GM23338 (cell line): ENCODE measurements at regions not wholly inside any gene's neighbourhood (a gene's known extent, or its start where the extent isn't known, plus 50 kb on each side); places are given as distances from the start of the nearest gene placed in this dataset.

Experiments used
- ATAC-seq: fragments of 200-7000 bp; cut with Tn5 transposase; 3 replicates; pipeline ENCODE4 v1.9.1; 2020
- DNase-seq: peaks from one replicate; pipeline ENCODE4 v3.0.0-alpha.2; 2015; ENCODE audit warnings: low spot score
- H2AFZ ChIP-seq: fragments of 200-600 bp; sonication (generic); 2 replicates; pipeline ENCODE4 v1.8.0; 2016; ENCODE audit warnings: antibody characterized with exemption, mild to moderate bottlenecking, moderate library complexity
- H3F3A ChIP-seq: fragments of 200-600 bp; sonication (generic); replicated peaks from 2 replicates; pipeline ENCODE4 v1.8.0; 2017; ENCODE audit warnings: antibody characterized with exemption, mixed run types, low read depth
- H3K27ac ChIP-seq: fragments of 200-600 bp; sonication (generic); 2 replicates; pipeline ENCODE4 v1.6.1; 2016; ENCODE audit warnings: low read depth
- H3K27me3 ChIP-seq: fragments of 200-600 bp; sonication (generic); 2 replicates; pipeline ENCODE4 v1.8.0; 2016; ENCODE audit warnings: mild to moderate bottlenecking, mixed run types, moderate library complexity; ENCODE audit not compliant: insufficient read depth
- H3K36me3 ChIP-seq: fragments of 200-600 bp; sonication (generic); 2 replicates; pipeline ENCODE4 v1.8.0; 2016; ENCODE audit warnings: mild to moderate bottlenecking; ENCODE audit not compliant: insufficient read depth
- H3K4me1 ChIP-seq: fragments of 200-600 bp; sonication (generic); 2 replicates; pipeline ENCODE4 v1.8.0; 2016; ENCODE audit warnings: mild to moderate bottlenecking, moderate library complexity; ENCODE audit not compliant: insufficient read depth
- H3K4me2 ChIP-seq: fragments of 200-600 bp; sonication (generic); 2 replicates; pipeline ENCODE4 v1.7.1; 2017; ENCODE audit warnings: mixed run types
- H3K4me3 ChIP-seq: fragments of 200-600 bp; sonication (generic); 2 replicates; pipeline ENCODE4 v1.6.1; 2016; ENCODE audit warnings: mixed run types
- H3K79me2 ChIP-seq: fragments of 200-600 bp; sonication (generic); replicated peaks from 2 replicates; pipeline ENCODE4 v1.8.0; 2017; ENCODE audit warnings: mild to moderate bottlenecking; ENCODE audit not compliant: insufficient read depth
- H3K9me2 ChIP-seq: fragments of 200-600 bp; sonication (generic); 2 replicates; pipeline ENCODE4 v1.8.0; 2017; ENCODE audit not compliant: insufficient read depth
- H4K20me1 ChIP-seq: fragments of 200-600 bp; sonication (generic); replicated peaks from 2 replicates; pipeline ENCODE4 v1.8.0; 2017; ENCODE audit warnings: mild to moderate bottlenecking; ENCODE audit not compliant: insufficient read depth
- H3K27ac Mint-ChIP-seq: 2 replicates; pipeline ENCODE4 v1.8.0; 2020; ENCODE audit warnings: inconsistent platforms, mild to moderate bottlenecking, moderate library complexity, mixed read lengths
- H3K27me3 Mint-ChIP-seq: 3 replicates; pipeline ENCODE4 v1.8.0; 2022; ENCODE audit warnings: low read depth, mild to moderate bottlenecking, moderate library complexity, mixed read lengths, inconsistent platforms; ENCODE audit not compliant: insufficient read depth, poor library complexity
- H3K36me3 Mint-ChIP-seq: 3 replicates; pipeline ENCODE4 v1.8.0; 2021; ENCODE audit warnings: low read depth, mild to moderate bottlenecking, inconsistent platforms, moderate library complexity, mixed read lengths
- H3K4me1 Mint-ChIP-seq: 3 replicates; pipeline ENCODE4 v1.8.0; 2020; ENCODE audit warnings: mild to moderate bottlenecking, inconsistent platforms, mixed read lengths
- H3K4me3 Mint-ChIP-seq: 3 replicates; pipeline ENCODE4 v1.8.0; 2021; ENCODE audit warnings: moderate library complexity, mild to moderate bottlenecking, inconsistent platforms, mixed read lengths
- H3K9me3 Mint-ChIP-seq: 3 replicates; pipeline ENCODE4 v1.8.0; 2020; ENCODE audit warnings: moderate library complexity, mild to moderate bottlenecking, inconsistent platforms, mixed read lengths
- CREB1 ChIP-seq: fragments of 250-450 bp; sonication (Bioruptor Pico); IDR thresholded peaks from 2 replicates; pipeline ENCODE4 v1.5.0; 2020; ENCODE audit warnings: low read depth, mild to moderate bottlenecking, moderate library complexity
- EZH2 ChIP-seq: fragments of 200-600 bp; sonication (generic); IDR thresholded peaks from one replicate; pipeline ENCODE4 v1.8.0; 2017; ENCODE audit warnings: antibody characterized with exemption, mild to moderate bottlenecking, low read depth; ENCODE audit not compliant: unreplicated experiment
- EZH2phosphoT487 ChIP-seq: fragments of 200-600 bp; sonication (generic); IDR thresholded peaks from one replicate; pipeline ENCODE4 v1.8.1; 2018; ENCODE audit warnings: antibody characterized with exemption; ENCODE audit not compliant: unreplicated experiment
- JUNB ChIP-seq: IDR thresholded peaks from one replicate; pipeline ENCODE4 v1.6.1; 2016; ENCODE audit warnings: antibody characterized with exemption; ENCODE audit not compliant: unreplicated experiment
- NANOG ChIP-seq: IDR thresholded peaks from 2 replicates; pipeline ENCODE4 v1.6.1; 2016; ENCODE audit warnings: antibody characterized with exemption, borderline replicate concordance
- POLR2AphosphoS5 ChIP-seq: IDR thresholded peaks from 2 replicates; pipeline ENCODE4 v1.6.1; 2016; ENCODE audit warnings: antibody characterized with exemption, low read depth
- STAT1 ChIP-seq: IDR thresholded peaks from one replicate; pipeline ENCODE4 v1.6.1; 2016; ENCODE audit warnings: antibody characterized with exemption; ENCODE audit not compliant: unreplicated experiment
- ZNF114 ChIP-seq: fragments of 250-450 bp; sonication (Bioruptor Pico); IDR thresholded peaks from 2 replicates; pipeline ENCODE4 v1.5.0; 2020; ENCODE audit warnings: mild to moderate bottlenecking, moderate library complexity
- ZNF331 ChIP-seq: fragments of 250-450 bp; sonication (Bioruptor Pico); IDR thresholded peaks from 2 replicates; pipeline ENCODE4 v1.5.0; 2020; ENCODE audit warnings: low read depth, mild to moderate bottlenecking, moderate library complexity
- TF ChIP-seq, protein P1 (sequence below): fragments of 250-450 bp; sonication (Bioruptor Pico); IDR thresholded peaks from 2 replicates; pipeline ENCODE4 v1.5.0; 2020; ENCODE audit warnings: mild to moderate bottlenecking, moderate library complexity
- TF ChIP-seq, protein P2 (sequence below), 2 experiments: fragments of 200-600 bp in 1 of 2; sonication (generic) in 1 of 2; conservative IDR thresholded peaks; 2 replicates each; pipeline versions ENCODE4 v1.5.1 to v1.6.1; 2016 to 2017; ENCODE audit warnings: antibody characterized with exemption in 2 of 2, low read depth in 2 of 2, mild to moderate bottlenecking in 2 of 2, moderate library complexity in 1 of 2
- TF ChIP-seq, protein P3 (sequence below): IDR thresholded peaks from one replicate; pipeline ENCODE4 v1.6.1; 2018; ENCODE audit warnings: antibody characterized with exemption; ENCODE audit not compliant: unreplicated experiment
- TF ChIP-seq, protein P4 (sequence below): IDR thresholded peaks from 2 replicates; pipeline ENCODE4 v1.6.1; 2016; ENCODE audit warnings: antibody characterized with exemption

DNA sequence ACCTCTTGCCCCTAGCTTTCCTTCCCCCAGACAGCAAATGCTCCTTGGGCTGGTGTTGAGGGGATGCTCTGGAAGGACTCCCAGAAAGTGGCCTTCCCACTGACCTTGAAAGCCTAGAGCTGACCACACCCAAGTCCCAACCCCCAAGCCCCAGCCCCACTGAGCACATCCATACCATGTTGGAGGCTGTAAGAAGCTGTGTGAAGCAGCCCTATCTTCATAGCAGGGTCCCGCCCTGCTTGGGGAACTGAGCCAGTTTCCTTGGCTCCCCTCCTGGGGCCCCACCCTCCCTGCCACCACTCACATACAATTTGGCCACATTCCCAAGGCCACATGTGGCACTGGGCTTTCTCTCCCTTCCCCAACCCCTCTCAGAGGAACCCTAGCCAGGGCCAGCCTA is 72.3 kb upstream of the CACUL1 start:
- H3K4me1 ChIP-seq = no peaks in the 10 kb centered on the region
- no peak overlapping the region for H3K4me3 ChIP-seq
- H3K36me3 ChIP-seq = no peaks in the 10 kb centered on the region
- H3K9me2 ChIP-seq = peaks cover 16% of the 10 kb centered on the region
- DNase-seq = no peak
- no peak overlapping the region for H2AFZ ChIP-seq
- TF ChIP-seq EZH2 = no peak
- TF ChIP-seq EZH2phosphoT487 = no peak
- TF ChIP-seq, protein P1, sequence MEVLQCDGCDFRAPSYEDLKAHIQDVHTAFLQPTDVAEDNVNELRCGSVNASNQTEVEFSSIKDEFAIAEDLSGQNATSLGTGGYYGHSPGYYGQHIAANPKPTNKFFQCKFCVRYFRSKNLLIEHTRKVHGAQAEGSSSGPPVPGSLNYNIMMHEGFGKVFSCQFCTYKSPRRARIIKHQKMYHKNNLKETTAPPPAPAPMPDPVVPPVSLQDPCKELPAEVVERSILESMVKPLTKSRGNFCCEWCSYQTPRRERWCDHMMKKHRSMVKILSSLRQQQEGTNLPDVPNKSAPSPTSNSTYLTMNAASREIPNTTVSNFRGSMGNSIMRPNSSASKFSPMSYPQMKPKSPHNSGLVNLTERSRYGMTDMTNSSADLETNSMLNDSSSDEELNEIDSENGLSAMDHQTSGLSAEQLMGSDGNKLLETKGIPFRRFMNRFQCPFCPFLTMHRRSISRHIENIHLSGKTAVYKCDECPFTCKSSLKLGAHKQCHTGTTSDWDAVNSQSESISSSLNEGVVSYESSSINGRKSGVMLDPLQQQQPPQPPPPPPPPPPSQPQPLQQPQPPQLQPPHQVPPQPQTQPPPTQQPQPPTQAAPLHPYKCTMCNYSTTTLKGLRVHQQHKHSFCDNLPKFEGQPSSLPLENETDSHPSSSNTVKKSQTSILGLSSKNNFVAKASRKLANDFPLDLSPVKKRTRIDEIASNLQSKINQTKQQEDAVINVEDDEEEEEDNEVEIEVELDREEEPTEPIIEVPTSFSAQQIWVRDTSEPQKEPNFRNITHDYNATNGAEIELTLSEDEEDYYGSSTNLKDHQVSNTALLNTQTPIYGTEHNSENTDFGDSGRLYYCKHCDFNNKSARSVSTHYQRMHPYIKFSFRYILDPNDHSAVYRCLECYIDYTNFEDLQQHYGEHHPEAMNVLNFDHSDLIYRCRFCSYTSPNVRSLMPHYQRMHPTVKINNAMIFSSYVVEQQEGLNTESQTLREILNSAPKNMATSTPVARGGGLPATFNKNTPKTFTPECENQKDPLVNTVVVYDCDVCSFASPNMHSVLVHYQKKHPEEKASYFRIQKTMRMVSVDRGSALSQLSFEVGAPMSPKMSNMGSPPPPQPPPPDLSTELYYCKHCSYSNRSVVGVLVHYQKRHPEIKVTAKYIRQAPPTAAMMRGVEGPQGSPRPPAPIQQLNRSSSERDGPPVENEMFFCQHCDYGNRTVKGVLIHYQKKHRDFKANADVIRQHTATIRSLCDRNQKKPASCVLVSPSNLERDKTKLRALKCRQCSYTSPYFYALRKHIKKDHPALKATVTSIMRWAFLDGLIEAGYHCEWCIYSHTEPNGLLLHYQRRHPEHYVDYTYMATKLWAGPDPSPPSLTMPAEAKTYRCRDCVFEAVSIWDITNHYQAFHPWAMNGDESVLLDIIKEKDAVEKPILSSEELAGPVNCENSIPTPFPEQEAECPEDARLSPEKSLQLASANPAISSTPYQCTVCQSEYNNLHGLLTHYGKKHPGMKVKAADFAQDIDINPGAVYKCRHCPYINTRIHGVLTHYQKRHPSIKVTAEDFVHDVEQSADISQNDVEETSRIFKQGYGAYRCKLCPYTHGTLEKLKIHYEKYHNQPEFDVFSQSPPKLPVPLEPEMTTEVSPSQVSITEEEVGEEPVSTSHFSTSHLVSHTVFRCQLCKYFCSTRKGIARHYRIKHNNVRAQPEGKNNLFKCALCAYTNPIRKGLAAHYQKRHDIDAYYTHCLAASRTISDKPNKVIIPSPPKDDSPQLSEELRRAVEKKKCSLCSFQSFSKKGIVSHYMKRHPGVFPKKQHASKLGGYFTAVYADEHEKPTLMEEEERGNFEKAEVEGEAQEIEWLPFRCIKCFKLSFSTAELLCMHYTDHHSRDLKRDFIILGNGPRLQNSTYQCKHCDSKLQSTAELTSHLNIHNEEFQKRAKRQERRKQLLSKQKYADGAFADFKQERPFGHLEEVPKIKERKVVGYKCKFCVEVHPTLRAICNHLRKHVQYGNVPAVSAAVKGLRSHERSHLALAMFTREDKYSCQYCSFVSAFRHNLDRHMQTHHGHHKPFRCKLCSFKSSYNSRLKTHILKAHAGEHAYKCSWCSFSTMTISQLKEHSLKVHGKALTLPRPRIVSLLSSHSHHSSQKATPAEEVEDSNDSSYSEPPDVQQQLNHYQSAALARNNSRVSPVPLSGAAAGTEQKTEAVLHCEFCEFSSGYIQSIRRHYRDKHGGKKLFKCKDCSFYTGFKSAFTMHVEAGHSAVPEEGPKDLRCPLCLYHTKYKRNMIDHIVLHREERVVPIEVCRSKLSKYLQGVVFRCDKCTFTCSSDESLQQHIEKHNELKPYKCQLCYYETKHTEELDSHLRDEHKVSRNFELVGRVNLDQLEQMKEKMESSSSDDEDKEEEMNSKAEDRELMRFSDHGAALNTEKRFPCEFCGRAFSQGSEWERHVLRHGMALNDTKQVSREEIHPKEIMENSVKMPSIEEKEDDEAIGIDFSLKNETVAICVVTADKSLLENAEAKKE (CRISPR knock-in tag) = no peak
- TF ChIP-seq, protein P2, sequence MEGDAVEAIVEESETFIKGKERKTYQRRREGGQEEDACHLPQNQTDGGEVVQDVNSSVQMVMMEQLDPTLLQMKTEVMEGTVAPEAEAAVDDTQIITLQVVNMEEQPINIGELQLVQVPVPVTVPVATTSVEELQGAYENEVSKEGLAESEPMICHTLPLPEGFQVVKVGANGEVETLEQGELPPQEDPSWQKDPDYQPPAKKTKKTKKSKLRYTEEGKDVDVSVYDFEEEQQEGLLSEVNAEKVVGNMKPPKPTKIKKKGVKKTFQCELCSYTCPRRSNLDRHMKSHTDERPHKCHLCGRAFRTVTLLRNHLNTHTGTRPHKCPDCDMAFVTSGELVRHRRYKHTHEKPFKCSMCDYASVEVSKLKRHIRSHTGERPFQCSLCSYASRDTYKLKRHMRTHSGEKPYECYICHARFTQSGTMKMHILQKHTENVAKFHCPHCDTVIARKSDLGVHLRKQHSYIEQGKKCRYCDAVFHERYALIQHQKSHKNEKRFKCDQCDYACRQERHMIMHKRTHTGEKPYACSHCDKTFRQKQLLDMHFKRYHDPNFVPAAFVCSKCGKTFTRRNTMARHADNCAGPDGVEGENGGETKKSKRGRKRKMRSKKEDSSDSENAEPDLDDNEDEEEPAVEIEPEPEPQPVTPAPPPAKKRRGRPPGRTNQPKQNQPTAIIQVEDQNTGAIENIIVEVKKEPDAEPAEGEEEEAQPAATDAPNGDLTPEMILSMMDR (conservative IDR thresholded peaks at IDR 0.05; ENCODE audit: low read depth in 2 of 2) = no peak
- no peak for TF ChIP-seq STAT1
- no peak for TF ChIP-seq NANOG
- TF ChIP-seq CREB1 (CRISPR knock-in tag) = no peak
- no peak for TF ChIP-seq ZNF331
- TF ChIP-seq, protein P3, sequence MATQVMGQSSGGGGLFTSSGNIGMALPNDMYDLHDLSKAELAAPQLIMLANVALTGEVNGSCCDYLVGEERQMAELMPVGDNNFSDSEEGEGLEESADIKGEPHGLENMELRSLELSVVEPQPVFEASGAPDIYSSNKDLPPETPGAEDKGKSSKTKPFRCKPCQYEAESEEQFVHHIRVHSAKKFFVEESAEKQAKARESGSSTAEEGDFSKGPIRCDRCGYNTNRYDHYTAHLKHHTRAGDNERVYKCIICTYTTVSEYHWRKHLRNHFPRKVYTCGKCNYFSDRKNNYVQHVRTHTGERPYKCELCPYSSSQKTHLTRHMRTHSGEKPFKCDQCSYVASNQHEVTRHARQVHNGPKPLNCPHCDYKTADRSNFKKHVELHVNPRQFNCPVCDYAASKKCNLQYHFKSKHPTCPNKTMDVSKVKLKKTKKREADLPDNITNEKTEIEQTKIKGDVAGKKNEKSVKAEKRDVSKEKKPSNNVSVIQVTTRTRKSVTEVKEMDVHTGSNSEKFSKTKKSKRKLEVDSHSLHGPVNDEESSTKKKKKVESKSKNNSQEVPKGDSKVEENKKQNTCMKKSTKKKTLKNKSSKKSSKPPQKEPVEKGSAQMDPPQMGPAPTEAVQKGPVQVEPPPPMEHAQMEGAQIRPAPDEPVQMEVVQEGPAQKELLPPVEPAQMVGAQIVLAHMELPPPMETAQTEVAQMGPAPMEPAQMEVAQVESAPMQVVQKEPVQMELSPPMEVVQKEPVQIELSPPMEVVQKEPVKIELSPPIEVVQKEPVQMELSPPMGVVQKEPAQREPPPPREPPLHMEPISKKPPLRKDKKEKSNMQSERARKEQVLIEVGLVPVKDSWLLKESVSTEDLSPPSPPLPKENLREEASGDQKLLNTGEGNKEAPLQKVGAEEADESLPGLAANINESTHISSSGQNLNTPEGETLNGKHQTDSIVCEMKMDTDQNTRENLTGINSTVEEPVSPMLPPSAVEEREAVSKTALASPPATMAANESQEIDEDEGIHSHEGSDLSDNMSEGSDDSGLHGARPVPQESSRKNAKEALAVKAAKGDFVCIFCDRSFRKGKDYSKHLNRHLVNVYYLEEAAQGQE = no peak
- TF ChIP-seq JUNB = no peak
- no peak for TF ChIP-seq POLR2AphosphoS5
- TF ChIP-seq, protein P4, sequence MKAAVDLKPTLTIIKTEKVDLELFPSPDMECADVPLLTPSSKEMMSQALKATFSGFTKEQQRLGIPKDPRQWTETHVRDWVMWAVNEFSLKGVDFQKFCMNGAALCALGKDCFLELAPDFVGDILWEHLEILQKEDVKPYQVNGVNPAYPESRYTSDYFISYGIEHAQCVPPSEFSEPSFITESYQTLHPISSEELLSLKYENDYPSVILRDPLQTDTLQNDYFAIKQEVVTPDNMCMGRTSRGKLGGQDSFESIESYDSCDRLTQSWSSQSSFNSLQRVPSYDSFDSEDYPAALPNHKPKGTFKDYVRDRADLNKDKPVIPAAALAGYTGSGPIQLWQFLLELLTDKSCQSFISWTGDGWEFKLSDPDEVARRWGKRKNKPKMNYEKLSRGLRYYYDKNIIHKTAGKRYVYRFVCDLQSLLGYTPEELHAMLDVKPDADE = no peak
- TF ChIP-seq ZNF114 (CRISPR knock-in tag) = no peak
- no peak overlapping the region for H3K4me3 Mint-ChIP-seq
- H3K27ac ChIP-seq = no peak overlapping the region
- no peak overlapping the region for H3K27ac Mint-ChIP-seq
- H3K79me2 ChIP-seq = no peaks in the 10 kb centered on the region
- H3K9me3 Mint-ChIP-seq = peaks cover 15% of the 10 kb centered on the region; the same call in 2 of the 3 replicates
- H4K20me1 ChIP-seq = no peaks in the 10 kb centered on the region
- no peaks in the 10 kb centered on the region for H3K27me3 Mint-ChIP-seq
- no peak for ATAC-seq
- no peaks in the 10 kb centered on the region for H3F3A ChIP-seq
- H3K4me1 Mint-ChIP-seq = no peaks in the 10 kb centered on the region
- H3K36me3 Mint-ChIP-seq = no peaks in the 10 kb centered on the region
- no peak overlapping the region for H3K4me2 ChIP-seq
- no peaks in the 10 kb centered on the region for H3K27me3 ChIP-seq
